ENCODE measurements at regions not wholly inside any gene's neighbourhood (a gene's known extent, or its start where the extent isn't known, plus 50 kb on each side); places are given as distances from the start of the nearest gene placed in this dataset.

GRCh38 chr2:20145497-20146193, 79.3 kb downstream of the SDC1 start (continued):
- TF ChIP-seq TSHZ1 (CRISPR knock-in tag; IDR thresholded peaks at IDR 0.05) (no peak), YY1 (IDR thresholded peaks at IDR 0.05; ENCODE audit: borderline replicate concordance in 1 of 3, control insufficient read depth in 1 of 3, extremely low read depth in 1 of 3, insufficient read depth in 3 of 3, insufficient read length in 1 of 3, insufficient replicate concordance in 2 of 3, low read depth in 1 of 3, low read length in 2 of 3) (no peak), ZNF41 (CRISPR knock-in tag; conservative IDR thresholded peaks at IDR 0.05) (no peak), HDAC2 (IDR thresholded peaks at IDR 0.05) (no peak), STAT5A (IDR thresholded peaks at IDR 0.05; ENCODE audit: borderline replicate concordance, low read length) (no peak), JUND (IDR thresholded peaks at IDR 0.05; ENCODE audit: borderline replicate concordance, low read depth, low read length) (no peak), JUND (tag; IDR thresholded peaks at IDR 0.05; ENCODE audit: borderline replicate concordance, low read depth, low read length) (0 out of 3 replicates have a peak, but pooled peaks have one; percentile 5), E2F5 (CRISPR knock-in tag; IDR thresholded peaks at IDR 0.05) (no peak), ETS2 (tag; IDR thresholded peaks at IDR 0.05; ENCODE audit: borderline replicate concordance, poor library complexity, severe bottlenecking) (no peak), CXXC5 (CRISPR knock-in tag; IDR thresholded peaks at IDR 0.05) (no peak), WHSC1 (IDR thresholded peaks at IDR 0.05; ENCODE audit: low read length) (no peak), ZBTB5 (IDR thresholded peaks at IDR 0.05) (no peak), ZBTB49 (CRISPR knock-in tag; IDR thresholded peaks at IDR 0.05; ENCODE audit: borderline replicate concordance) (no peak), TAF1 (IDR thresholded peaks at IDR 0.05; ENCODE audit: control insufficient read depth, extremely low read depth, insufficient read depth, low read length, severe bottlenecking) (no peak), ZNF639 (CRISPR knock-in tag; conservative IDR thresholded peaks at IDR 0.05 in 1 of 2, IDR thresholded peaks at IDR 0.05 in 1 of 2) (no peak)

All from K562 (cell line).